ENCODE measurements at regions not wholly inside any gene's neighbourhood (a gene's known extent, or its start where the extent isn't known, plus 50 kb on each side); places are given as distances from the start of the nearest gene placed in this dataset.

DNA sequence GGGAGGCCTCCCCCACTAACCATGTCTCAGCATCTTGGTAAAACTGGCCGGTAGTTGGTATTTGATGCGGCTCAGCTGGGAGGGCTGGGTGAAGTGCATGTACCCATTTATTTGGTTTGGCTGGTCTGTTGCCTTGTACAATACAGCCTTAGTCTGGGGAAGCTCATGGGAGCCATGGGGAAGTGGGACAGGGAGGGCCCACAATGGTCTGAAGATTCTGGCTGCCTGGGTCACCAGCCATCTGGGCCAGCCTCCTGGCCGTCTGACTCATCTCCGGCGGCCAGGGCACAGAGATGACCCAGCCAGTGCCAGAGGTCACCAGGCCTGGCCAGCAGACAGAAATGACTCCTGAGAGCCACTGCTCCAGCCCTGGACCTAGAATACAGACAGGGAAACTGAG, 51.6 kb upstream of the SMAD6 start (continued):
- no peak for TF ChIP-seq RBM39 (optimal IDR thresholded peaks at IDR 0.05; ENCODE audit: low read depth, low read length)
- 0 out of 2 replicates have a peak, but pooled peaks have one; percentile 11 for TF ChIP-seq ETV1 (tag; conservative IDR thresholded peaks at IDR 0.05; ENCODE audit: low read depth)
- TF ChIP-seq, protein P1, sequence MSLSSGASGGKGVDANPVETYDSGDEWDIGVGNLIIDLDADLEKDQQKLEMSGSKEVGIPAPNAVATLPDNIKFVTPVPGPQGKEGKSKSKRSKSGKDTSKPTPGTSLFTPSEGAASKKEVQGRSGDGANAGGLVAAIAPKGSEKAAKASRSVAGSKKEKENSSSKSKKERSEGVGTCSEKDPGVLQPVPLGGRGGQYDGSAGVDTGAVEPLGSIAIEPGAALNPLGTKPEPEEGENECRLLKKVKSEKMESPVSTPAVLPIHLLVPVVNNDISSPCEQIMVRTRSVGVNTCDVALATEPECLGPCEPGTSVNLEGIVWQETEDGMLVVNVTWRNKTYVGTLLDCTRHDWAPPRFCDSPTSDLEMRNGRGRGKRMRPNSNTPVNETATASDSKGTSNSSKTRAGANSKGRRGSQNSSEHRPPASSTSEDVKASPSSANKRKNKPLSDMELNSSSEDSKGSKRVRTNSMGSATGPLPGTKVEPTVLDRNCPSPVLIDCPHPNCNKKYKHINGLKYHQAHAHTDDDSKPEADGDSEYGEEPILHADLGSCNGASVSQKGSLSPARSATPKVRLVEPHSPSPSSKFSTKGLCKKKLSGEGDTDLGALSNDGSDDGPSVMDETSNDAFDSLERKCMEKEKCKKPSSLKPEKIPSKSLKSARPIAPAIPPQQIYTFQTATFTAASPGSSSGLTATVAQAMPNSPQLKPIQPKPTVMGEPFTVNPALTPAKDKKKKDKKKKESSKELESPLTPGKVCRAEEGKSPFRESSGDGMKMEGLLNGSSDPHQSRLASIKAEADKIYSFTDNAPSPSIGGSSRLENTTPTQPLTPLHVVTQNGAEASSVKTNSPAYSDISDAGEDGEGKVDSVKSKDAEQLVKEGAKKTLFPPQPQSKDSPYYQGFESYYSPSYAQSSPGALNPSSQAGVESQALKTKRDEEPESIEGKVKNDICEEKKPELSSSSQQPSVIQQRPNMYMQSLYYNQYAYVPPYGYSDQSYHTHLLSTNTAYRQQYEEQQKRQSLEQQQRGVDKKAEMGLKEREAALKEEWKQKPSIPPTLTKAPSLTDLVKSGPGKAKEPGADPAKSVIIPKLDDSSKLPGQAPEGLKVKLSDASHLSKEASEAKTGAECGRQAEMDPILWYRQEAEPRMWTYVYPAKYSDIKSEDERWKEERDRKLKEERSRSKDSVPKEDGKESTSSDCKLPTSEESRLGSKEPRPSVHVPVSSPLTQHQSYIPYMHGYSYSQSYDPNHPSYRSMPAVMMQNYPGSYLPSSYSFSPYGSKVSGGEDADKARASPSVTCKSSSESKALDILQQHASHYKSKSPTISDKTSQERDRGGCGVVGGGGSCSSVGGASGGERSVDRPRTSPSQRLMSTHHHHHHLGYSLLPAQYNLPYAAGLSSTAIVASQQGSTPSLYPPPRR (CRISPR knock-in tag; IDR thresholded peaks at IDR 0.05; ENCODE audit: borderline replicate concordance) = no peak
- TF ChIP-seq GTF2F1 (IDR thresholded peaks at IDR 0.05; ENCODE audit: low read depth, low read length) = no peak
- TF ChIP-seq TEAD1 (CRISPR knock-in tag; IDR thresholded peaks at IDR 0.05) = no peak
- TF ChIP-seq, protein P2, sequence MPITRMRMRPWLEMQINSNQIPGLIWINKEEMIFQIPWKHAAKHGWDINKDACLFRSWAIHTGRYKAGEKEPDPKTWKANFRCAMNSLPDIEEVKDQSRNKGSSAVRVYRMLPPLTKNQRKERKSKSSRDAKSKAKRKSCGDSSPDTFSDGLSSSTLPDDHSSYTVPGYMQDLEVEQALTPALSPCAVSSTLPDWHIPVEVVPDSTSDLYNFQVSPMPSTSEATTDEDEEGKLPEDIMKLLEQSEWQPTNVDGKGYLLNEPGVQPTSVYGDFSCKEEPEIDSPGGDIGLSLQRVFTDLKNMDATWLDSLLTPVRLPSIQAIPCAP (CRISPR knock-in tag; IDR thresholded peaks at IDR 0.05; ENCODE audit: borderline replicate concordance) = no peak
- TF ChIP-seq TAL1 (IDR thresholded peaks at IDR 0.05) = 0 out of 2 replicates have a peak, but pooled peaks have one; percentile 25
- no peak for TF ChIP-seq ARNT (IDR thresholded peaks at IDR 0.05)
- TF ChIP-seq, protein P3, sequence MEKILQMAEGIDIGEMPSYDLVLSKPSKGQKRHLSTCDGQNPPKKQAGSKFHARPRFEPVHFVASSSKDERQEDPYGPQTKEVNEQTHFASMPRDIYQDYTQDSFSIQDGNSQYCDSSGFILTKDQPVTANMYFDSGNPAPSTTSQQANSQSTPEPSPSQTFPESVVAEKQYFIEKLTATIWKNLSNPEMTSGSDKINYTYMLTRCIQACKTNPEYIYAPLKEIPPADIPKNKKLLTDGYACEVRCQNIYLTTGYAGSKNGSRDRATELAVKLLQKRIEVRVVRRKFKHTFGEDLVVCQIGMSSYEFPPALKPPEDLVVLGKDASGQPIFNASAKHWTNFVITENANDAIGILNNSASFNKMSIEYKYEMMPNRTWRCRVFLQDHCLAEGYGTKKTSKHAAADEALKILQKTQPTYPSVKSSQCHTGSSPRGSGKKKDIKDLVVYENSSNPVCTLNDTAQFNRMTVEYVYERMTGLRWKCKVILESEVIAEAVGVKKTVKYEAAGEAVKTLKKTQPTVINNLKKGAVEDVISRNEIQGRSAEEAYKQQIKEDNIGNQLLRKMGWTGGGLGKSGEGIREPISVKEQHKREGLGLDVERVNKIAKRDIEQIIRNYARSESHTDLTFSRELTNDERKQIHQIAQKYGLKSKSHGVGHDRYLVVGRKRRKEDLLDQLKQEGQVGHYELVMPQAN (IDR thresholded peaks at IDR 0.05; ENCODE audit: borderline replicate concordance) = no peak
- no peak for TF ChIP-seq NELFE (IDR thresholded peaks at IDR 0.05; ENCODE audit: insufficient read depth, insufficient read length)
- no peak for TF ChIP-seq MCM5 (IDR thresholded peaks at IDR 0.05; ENCODE audit: low read depth)
- TF ChIP-seq, protein P4, sequence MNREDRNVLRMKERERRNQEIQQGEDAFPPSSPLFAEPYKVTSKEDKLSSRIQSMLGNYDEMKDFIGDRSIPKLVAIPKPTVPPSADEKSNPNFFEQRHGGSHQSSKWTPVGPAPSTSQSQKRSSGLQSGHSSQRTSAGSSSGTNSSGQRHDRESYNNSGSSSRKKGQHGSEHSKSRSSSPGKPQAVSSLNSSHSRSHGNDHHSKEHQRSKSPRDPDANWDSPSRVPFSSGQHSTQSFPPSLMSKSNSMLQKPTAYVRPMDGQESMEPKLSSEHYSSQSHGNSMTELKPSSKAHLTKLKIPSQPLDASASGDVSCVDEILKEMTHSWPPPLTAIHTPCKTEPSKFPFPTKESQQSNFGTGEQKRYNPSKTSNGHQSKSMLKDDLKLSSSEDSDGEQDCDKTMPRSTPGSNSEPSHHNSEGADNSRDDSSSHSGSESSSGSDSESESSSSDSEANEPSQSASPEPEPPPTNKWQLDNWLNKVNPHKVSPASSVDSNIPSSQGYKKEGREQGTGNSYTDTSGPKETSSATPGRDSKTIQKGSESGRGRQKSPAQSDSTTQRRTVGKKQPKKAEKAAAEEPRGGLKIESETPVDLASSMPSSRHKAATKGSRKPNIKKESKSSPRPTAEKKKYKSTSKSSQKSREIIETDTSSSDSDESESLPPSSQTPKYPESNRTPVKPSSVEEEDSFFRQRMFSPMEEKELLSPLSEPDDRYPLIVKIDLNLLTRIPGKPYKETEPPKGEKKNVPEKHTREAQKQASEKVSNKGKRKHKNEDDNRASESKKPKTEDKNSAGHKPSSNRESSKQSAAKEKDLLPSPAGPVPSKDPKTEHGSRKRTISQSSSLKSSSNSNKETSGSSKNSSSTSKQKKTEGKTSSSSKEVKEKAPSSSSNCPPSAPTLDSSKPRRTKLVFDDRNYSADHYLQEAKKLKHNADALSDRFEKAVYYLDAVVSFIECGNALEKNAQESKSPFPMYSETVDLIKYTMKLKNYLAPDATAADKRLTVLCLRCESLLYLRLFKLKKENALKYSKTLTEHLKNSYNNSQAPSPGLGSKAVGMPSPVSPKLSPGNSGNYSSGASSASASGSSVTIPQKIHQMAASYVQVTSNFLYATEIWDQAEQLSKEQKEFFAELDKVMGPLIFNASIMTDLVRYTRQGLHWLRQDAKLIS (CRISPR knock-in tag; IDR thresholded peaks at IDR 0.05) = no peak
- TF ChIP-seq JUN (IDR thresholded peaks at IDR 0.05; ENCODE audit: borderline replicate concordance, low read depth, low read length) = peak; percentile 60; the same call in 1 of the 2 replicates
- no peak for TF ChIP-seq JUN (CRISPR knock-in tag; IDR thresholded peaks at IDR 0.05; ENCODE audit: borderline replicate concordance)
- TF ChIP-seq ZNF324 (CRISPR knock-in tag; IDR thresholded peaks at IDR 0.05) = no peak
- no peak for TF ChIP-seq SETDB1 (IDR thresholded peaks at IDR 0.05; ENCODE audit: low read length)
- no peak for TF ChIP-seq ASH1L (IDR thresholded peaks at IDR 0.05; ENCODE audit: borderline replicate concordance, low read depth, partially characterized antibody)
- no peak for TF ChIP-seq BRF1 (IDR thresholded peaks at IDR 0.05; ENCODE audit: borderline replicate concordance, extremely low read depth, insufficient read length)

All from K562 (cell line).